ENCODE measurements at regions not wholly inside any gene's neighbourhood (a gene's known extent, or its start where the extent isn't known, plus 50 kb on each side); places are given as distances from the start of the nearest gene placed in this dataset.

- no peak for TF ChIP-seq CTCF (conservative IDR thresholded peaks at IDR 0.05; ENCODE audit: low read depth, low read length)
- TF ChIP-seq EZH2 (IDR thresholded peaks at IDR 0.05; ENCODE audit: borderline replicate concordance, low read depth, low read length, poor library complexity, severe bottlenecking) = no peak
Measured at GRCh38 chr11:100625041-100625440, 62.0 kb upstream of the ARHGAP42 start.

Measured in A673 (cell line).